Fibroblast of skin of left biceps (primary cell): ENCODE measurements at regions not wholly inside any gene's neighbourhood (a gene's known extent, or its start where the extent isn't known, plus 50 kb on each side); places are given as distances from the start of the nearest gene placed in this dataset.
"Not testable (repeated sequence)": the region's sequence is repeated elsewhere in the genome, so short reads cannot be mapped to it uniquely, and the experiment has no call there.

Experiments used
- DNase-seq, 2 experiments: peaks; one replicate each; pipeline ENCODE4 v3.0.0-alpha.2; 2013; ENCODE audit warnings: low read depth in 2 of 2

GRCh38 chr4:125797621-125798020 lies 482.9 kb downstream of the FAT4 start:
- not testable (repeated sequence) for DNase-seq

- peak; percentile 28 to 34 for DNase-seq
These were observed 486.6 kb downstream of the FAT4 start for GRCh38 chr4:125801373-125801772.

- no peak for DNase-seq
These were observed 487.2 kb downstream of the FAT4 start for GRCh38 chr4:125801924-125802323.

GRCh38 chr4:125808022-125808421 lies 493.3 kb downstream of the FAT4 start:
- DNase-seq, result no peak

GRCh38 chr4:125808570-125808969 lies 493.8 kb downstream of the FAT4 start:
- no peak for DNase-seq

- no peak for DNase-seq
These were observed 497.1 kb downstream of the FAT4 start for GRCh38 chr4:125811892-125812291.

DNA sequence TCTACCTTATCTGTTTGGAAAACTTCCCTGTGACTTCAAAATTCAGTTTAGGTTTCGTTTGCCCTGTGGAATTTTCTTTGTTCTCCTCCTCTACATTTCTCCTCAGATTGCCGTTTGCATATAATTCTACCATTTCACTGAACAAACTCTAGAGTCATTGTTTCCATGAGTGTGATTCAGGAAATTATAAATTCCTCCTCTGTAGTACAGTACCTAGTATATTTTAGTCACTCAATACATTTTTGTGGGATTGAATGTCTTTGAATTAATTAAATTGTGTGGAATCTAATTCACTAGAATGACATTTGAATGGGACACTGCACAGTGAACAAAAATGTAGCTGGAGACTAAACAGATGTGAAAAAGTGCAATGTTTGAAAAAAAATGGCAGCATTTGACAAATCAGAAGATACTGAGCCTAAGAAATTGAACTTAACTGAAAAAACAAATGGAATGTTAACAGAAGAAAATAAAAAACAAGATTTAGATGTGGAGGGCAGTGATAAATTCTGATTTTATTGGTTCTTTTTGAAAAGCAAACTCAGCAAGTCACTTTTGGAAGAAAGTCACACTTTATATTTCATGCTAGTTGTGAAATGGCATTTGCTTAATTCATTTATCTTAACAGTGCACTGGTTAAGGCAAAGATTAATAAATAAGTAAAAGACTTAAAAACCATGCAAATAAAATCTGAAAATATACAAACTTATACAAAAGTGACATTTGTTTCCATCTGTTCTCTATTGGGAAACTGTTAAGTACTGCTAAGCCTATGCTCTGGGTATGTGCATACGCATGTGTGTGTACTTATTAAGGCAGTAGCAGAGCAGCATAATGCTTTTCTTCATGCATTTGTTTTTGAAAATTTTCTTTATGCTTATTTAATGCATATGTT lies 512.3 kb downstream of the FAT4 start:
- peak in 1 of 2 experiments; percentile 1 for DNase-seq

DNA sequence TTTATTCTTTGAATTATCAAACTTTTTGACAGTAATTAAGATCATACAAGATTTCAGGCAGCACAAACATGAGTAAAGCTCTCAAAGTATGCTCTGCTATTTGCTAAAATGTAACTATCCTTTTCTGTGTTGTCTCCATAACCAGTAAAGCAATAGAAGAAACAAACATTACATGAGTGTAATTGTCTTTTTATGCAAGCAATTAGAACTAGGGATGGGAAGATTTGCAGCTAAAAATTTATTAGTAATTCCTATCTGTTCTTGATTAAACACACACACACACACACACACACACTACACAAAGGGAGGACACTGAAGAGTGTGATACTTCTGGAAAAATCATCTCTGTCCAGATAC lies 512.9 kb downstream of the FAT4 start:
- no peak for DNase-seq

- no peak for DNase-seq
These were observed 513.6 kb downstream of the FAT4 start for GRCh38 chr4:125828346-125828745.

DNA sequence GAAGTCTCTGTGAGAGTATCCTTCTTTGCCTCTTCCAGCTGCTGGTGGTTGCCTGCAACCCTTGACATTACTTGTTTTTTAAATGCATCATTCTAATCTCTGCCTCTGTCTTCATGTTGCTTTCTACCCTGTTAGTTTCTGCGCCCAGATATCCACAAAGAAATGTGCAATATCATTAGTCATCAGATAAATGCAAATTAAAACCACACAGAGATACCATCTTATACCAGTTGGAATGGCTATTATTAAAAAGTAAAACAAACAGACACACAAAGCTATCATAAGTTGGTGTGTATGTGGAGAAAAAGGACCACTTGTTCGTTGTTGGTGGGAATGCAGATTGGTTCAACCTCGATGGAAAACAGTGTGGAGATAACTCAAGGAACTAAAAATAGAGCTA lies 517.4 kb downstream of the FAT4 start:
- DNase-seq, result no peak

DNA sequence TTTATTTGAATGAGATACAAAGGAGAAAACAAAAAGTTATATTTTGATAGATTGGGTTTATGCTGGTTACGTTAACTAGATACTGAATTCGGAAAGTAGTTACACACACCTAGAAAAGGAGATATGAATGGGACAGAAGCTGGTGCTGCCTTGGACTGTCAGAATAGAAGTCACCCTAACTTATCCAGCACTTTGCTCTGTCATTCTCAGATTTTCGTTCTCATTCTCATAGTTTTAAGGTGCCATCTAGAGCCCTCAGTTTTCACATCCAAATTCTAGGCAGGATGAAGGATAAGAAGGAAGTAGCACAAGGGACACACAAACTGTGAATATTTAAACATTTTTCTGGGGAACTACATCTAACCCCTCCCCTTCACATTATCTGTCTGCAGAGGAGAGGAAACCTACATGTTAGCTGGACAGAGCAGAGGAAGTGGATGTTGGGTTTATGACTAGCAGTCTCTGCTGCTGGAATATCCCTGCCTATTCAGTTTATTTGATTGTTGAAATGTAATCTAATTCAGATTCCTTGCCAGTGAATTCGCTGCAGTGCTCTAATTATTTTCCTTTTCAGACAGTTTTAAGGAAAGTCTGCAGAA lies 521.9 kb downstream of the FAT4 start:
- DNase-seq, result no peak

GRCh38 chr4:125837493-125838201 lies 522.9 kb downstream of the FAT4 start:
- DNase-seq, result no peak

DNA sequence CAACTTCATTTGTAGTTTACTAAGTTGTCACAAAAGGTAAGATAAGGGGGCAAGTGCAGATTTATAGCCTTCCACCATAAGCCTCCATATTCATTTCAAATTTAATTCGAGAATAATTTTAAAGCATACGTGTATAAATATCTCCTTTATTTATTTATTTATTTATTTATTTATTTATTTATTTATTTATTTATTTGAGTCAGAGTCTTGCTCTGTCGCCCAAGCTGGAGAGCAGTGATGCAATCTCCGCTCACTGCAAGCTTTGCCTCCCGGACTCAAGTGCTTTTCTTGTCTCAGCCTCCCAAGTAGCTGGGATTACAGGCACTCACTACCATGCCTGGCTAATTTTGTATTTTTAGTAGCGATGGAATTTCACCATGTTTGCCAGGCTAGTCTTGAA lies 523.4 kb downstream of the FAT4 start:
- DNase-seq, result no peak

GRCh38 chr4:125838924-125839323 lies 524.2 kb downstream of the FAT4 start:
- no peak for DNase-seq

DNA sequence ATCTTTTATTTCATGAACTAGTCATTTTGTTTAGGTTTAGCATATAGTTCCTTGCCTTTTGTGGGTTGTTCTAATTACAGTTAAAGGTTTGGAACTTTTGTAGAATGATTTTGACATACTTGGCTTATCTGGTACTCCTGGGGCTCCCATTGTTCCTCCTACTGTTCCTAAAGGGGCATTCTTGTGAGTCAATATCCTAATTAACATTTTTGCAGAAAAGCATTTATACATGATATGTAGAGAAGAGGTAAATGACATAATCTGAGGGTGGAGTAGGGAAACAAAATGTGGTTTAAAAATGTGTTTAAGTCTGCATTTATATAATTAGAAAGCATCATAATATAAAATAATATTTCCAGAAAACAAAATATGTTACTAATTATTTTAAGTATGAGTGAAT lies 529.2 kb downstream of the FAT4 start:
- DNase-seq, result no peak

- no peak for DNase-seq
These were observed 532.8 kb downstream of the FAT4 start for GRCh38 chr4:125847518-125847917.

GRCh38 chr4:125849869-125850268 lies 535.1 kb downstream of the FAT4 start:
- DNase-seq, result peak; percentile 72 to 75

DNA sequence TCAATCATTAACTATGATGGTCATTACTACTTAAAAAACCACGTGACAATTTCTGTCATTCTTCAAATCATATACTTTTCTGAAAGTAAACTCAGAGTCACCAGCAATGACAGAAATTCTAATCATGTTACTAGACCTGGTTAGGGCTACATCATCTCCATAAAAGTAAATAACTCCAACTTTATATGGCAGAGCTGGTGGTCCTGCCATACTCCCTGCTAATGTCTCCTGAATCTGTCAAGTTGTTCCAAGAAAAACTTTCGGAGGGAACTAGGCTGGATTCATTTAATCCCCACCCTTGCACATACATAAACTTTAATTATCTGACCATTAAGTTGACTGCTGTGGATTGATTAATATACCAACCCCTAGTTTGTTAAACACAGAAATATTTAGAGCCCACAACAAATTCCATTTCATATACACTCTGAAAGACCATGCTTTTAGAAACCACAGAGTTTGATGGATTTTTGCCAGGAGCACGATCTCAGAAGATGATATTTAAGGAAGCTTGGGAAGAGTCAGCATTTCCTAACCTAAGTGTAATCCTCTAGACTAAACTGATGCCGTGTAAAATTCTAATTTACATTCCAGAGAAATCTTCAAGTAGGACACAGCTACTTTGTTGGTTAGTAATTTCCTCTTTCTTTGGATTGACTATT lies 577.0 kb downstream of the FAT4 start:
- DNase-seq, result peak; percentile 99 to 100

DNA sequence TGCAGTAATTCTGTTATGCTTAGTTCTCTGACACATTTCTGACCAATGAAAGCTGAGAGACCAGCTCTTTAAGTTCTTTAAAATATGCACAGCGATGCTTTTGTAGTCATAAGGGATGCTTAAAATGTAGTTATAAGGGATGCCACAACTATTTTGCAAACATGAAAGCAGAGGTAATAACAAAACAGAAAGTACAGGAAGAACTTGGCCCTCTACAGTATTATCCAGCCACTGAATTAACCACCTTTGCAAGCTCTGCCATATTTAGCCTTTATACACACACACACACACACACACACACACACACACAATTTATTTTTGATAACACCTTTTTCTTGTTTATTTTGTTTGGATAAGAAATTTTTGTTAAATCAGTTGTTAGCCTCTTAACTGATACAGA lies 590.0 kb downstream of the FAT4 start:
- DNase-seq, result no peak

DNA sequence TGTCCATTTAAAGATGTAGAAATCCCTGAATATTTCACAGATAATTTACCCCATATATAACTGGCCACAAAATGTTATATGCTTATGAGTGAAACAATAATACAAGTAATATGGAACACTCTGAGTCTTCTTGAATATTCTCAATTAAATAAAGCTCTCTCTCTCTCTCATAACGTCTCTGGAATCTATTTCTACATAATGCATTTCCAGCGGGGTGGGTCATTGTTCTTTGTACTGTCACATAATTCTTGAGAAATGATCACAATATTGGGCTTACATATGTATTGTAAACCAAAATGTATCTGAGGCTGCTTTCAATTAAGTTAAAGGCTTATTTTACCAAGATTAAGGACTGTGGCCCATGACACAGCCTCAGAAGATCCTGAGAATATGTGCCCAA lies 596.3 kb downstream of the FAT4 start:
- no peak for DNase-seq

GRCh38 chr4:125911481-125911880 lies 596.7 kb downstream of the FAT4 start:
- no peak for DNase-seq

GRCh38 chr4:125917559-125917958 lies 602.8 kb downstream of the FAT4 start:
- DNase-seq, result no peak
